Neural cell (in vitro differentiated cells): ENCODE measurements at regions not wholly inside any gene's neighbourhood (a gene's known extent, or its start where the extent isn't known, plus 50 kb on each side); places are given as distances from the start of the nearest gene placed in this dataset.

ENCODE experiments used
- H2AFZ ChIP-seq: fragments of 200-600, 300-800 bp; sonication (generic), shearing (Covaris generic); 2 replicates; pipeline ENCODE4 v1.6.0; 2014; ENCODE audit warnings: low read depth, mild to moderate bottlenecking, antibody characterized with exemption, low read length, moderate library complexity
- H3F3A ChIP-seq: fragments of 200-600 bp; shearing (Covaris generic); 2 replicates; pipeline ENCODE4 v1.6.1; 2016; ENCODE audit warnings: mild to moderate bottlenecking, moderate library complexity, mixed read lengths, antibody characterized with exemption, low read length; ENCODE audit not compliant: insufficient read depth, poor library complexity, severe bottlenecking
- H3K27ac ChIP-seq: fragments of 200-600, 300-800 bp; sonication (generic), shearing (Covaris generic); 2 replicates; pipeline ENCODE4 v1.5.1; 2014; ENCODE audit warnings: mild to moderate bottlenecking, low read length, moderate library complexity
- H3K27me3 ChIP-seq: fragments of 300-800, 200-600 bp; sonication (generic), shearing (Covaris generic); 2 replicates; pipeline ENCODE4 v1.6.0; 2014; ENCODE audit warnings: mild to moderate bottlenecking, low read depth, low read length, moderate library complexity; ENCODE audit not compliant: insufficient read depth
- H3K36me3 ChIP-seq: fragments of 300-800, 200-600 bp; sonication (generic), shearing (Covaris generic); 2 replicates; pipeline ENCODE4 v1.5.1; 2014; ENCODE audit warnings: mild to moderate bottlenecking, antibody characterized with exemption, low read length, moderate library complexity; ENCODE audit not compliant: insufficient read depth
- H3K4me2 ChIP-seq: fragments of 300-800, 200-600 bp; sonication (generic), shearing (Covaris generic); 2 replicates; pipeline ENCODE4 v1.6.0; 2014; ENCODE audit warnings: mild to moderate bottlenecking, low read length
- H3K4me3 ChIP-seq: fragments of 300-800, 200-600 bp; sonication (generic), shearing (Covaris generic); 2 replicates; pipeline ENCODE4 v1.5.1; 2014; ENCODE audit warnings: mild to moderate bottlenecking, low read length, moderate library complexity
- H3K79me2 ChIP-seq: fragments of 200-600 bp; shearing (Covaris generic); replicated peaks from 2 replicates; pipeline ENCODE4 v1.6.0; 2014; ENCODE audit warnings: mild to moderate bottlenecking, low read length, moderate library complexity; ENCODE audit not compliant: insufficient read depth
- H3K9ac ChIP-seq: fragments of 300-800, 200-600 bp; sonication (generic), shearing (Covaris generic); 2 replicates; pipeline ENCODE4 v1.6.1; 2016; ENCODE audit warnings: mild to moderate bottlenecking, low read length, mixed read lengths
- H3K9me2 ChIP-seq: fragments of 200-600 bp; shearing (Covaris generic); 2 replicates; pipeline ENCODE4 v1.6.1; 2016; ENCODE audit warnings: mild to moderate bottlenecking, low read length, mixed read lengths; ENCODE audit not compliant: insufficient read depth
- H3K9me3 ChIP-seq: fragments of 200-600, 300-800 bp; sonication (generic), shearing (Covaris generic); 2 replicates; pipeline ENCODE4 v1.6.1; 2016; ENCODE audit warnings: mild to moderate bottlenecking, mixed run types, low read length, moderate library complexity, mixed read lengths
- H4K20me1 ChIP-seq: fragments of 200-600 bp; shearing (Covaris generic); 2 replicates; pipeline ENCODE4 v1.6.1; 2016; ENCODE audit warnings: mild to moderate bottlenecking, mixed run types; ENCODE audit not compliant: insufficient read depth
- CTCF ChIP-seq: fragments of 450-650 bp; IDR thresholded peaks from 2 replicates; pipeline ENCODE4 v1.5.1; 2014; ENCODE audit warnings: antibody characterized with exemption, mild to moderate bottlenecking, moderate library complexity; ENCODE audit not compliant: poor library complexity, severe bottlenecking
- EP300 ChIP-seq: fragments of 450-650 bp; conservative IDR thresholded peaks from 2 replicates; pipeline ENCODE4 v1.6.1; 2014; ENCODE audit warnings: antibody characterized with exemption, mild to moderate bottlenecking, moderate library complexity; ENCODE audit not compliant: poor library complexity, severe bottlenecking
- EZH2 ChIP-seq: fragments of 200-600, 300-800 bp; shearing (Covaris generic), sonication (generic); IDR thresholded peaks from 2 replicates; pipeline ENCODE4 v1.6.1; 2014; ENCODE audit warnings: antibody characterized with exemption, low read length, borderline replicate concordance, mild to moderate bottlenecking; ENCODE audit not compliant: insufficient read depth, poor library complexity, severe bottlenecking
- MXI1 ChIP-seq: fragments of 450-650 bp; conservative IDR thresholded peaks from 2 replicates; pipeline ENCODE4 v1.6.1; 2014; ENCODE audit warnings: antibody characterized with exemption, mild to moderate bottlenecking; ENCODE audit not compliant: poor library complexity, severe bottlenecking
- POLR2AphosphoS5 ChIP-seq: IDR thresholded peaks from 2 replicates; pipeline ENCODE4 v1.6.1; 2012
- RAD21 ChIP-seq: fragments of 450-650 bp; conservative IDR thresholded peaks from 2 replicates; pipeline ENCODE4 v1.6.1; 2014; ENCODE audit warnings: antibody characterized with exemption, mild to moderate bottlenecking, moderate library complexity
- REST ChIP-seq: IDR thresholded peaks from 2 replicates; pipeline ENCODE4 v1.6.1; 2012; ENCODE audit warnings: borderline replicate concordance
- SMC3 ChIP-seq: fragments of 450-650 bp; conservative IDR thresholded peaks from 2 replicates; pipeline ENCODE4 v1.6.1; 2014; ENCODE audit warnings: antibody characterized with exemption, mild to moderate bottlenecking, moderate library complexity; ENCODE audit not compliant: poor library complexity
- TAF1 ChIP-seq: IDR thresholded peaks from 2 replicates; pipeline ENCODE4 v1.6.1; 2012; ENCODE audit warnings: low read depth

GRCh38 chrX:30975467-30975866 is 86.4 kb upstream of the TAB3 start:
- Histone ChIP-seq H3K9me3 (no peaks in the 10 kb centered on the region), H3K9ac (no peak overlapping the region), H2AFZ (no peak overlapping the region), H3K27me3 (no peaks in the 10 kb centered on the region), H3F3A (no peaks in the 10 kb centered on the region), H3K27ac (no peak overlapping the region), H4K20me1 (no peaks in the 10 kb centered on the region), H3K4me2 (no peak overlapping the region), H3K36me3 (no peaks in the 10 kb centered on the region), H3K79me2 (no peaks in the 10 kb centered on the region), H3K9me2 (no peaks in the 10 kb centered on the region), H3K4me3 (no peak overlapping the region)
- TF ChIP-seq EP300 (no peak), MXI1 (no peak), CTCF (no peak), EZH2 (no peak), REST (no peak), SMC3 (no peak), TAF1 (no peak), POLR2AphosphoS5 (no peak), RAD21 (no peak)

- no peak overlapping the region for H3K9ac ChIP-seq
- H3K27ac ChIP-seq = no peak overlapping the region
- no peak overlapping the region for H3K4me2 ChIP-seq
- no peaks in the 10 kb centered on the region for H3F3A ChIP-seq
- no peaks in the 10 kb centered on the region for H3K79me2 ChIP-seq
- no peaks in the 10 kb centered on the region for H3K9me2 ChIP-seq
- H3K27me3 ChIP-seq = no peaks in the 10 kb centered on the region
- H3K36me3 ChIP-seq = no peaks in the 10 kb centered on the region
- no peak overlapping the region for H3K4me3 ChIP-seq
- TF ChIP-seq TAF1 (no peak), CTCF (no peak), MXI1 (no peak), REST (no peak), EP300 (no peak), RAD21 (no peak)
- H3K9me3 ChIP-seq = no peaks in the 10 kb centered on the region
- no peaks in the 10 kb centered on the region for H4K20me1 ChIP-seq
- no peak overlapping the region for H2AFZ ChIP-seq
These were observed 84.9 kb upstream of the TAB3 start for GRCh38 chrX:30973784-30974427.
